ENCODE measurements at regions not wholly inside any gene's neighbourhood (a gene's known extent, or its start where the extent isn't known, plus 50 kb on each side); places are given as distances from the start of the nearest gene placed in this dataset.

GRCh38 chr3:3305841-3306240 is 126.3 kb upstream of the CRBN start:
- Histone ChIP-seq H3K27ac (ENCODE audit: low read depth, low read length) (no peak overlapping the region), H3K36me3 (ENCODE audit: insufficient read depth, low read length) (no peaks in the 10 kb centered on the region), H3K27me3 (ENCODE audit: insufficient read depth, low read length) (no peaks in the 10 kb centered on the region), H3K79me2 (ENCODE audit: insufficient read depth, low read length) (no peaks in the 10 kb centered on the region), H3K4me2 (ENCODE audit: low read length) (no peak overlapping the region), H4K20me1 (ENCODE audit: insufficient read depth, low read length) (no peaks in the 10 kb centered on the region), H2AFZ (ENCODE audit: low read depth, low read length) (no peak overlapping the region), H3K4me1 (ENCODE audit: insufficient read depth, low read length) (no peaks in the 10 kb centered on the region), H3K4me3 (ENCODE audit: insufficient read depth, low read depth, low read length) (no peak overlapping the region), H3K9ac (ENCODE audit: low read length) (no peak overlapping the region), H3K9me3 (ENCODE audit: insufficient read depth, low read depth, low read length) (no peaks in the 10 kb centered on the region)
- no peaks in the 10 kb centered on the region for H3K36me3 Mint-ChIP-seq (ENCODE audit: low read depth, unreplicated experiment)
- TF ChIP-seq EZH2 (IDR thresholded peaks at IDR 0.05; ENCODE audit: insufficient read depth, low read length), result no peak
- no peak for TF ChIP-seq CTCF (IDR thresholded peaks at IDR 0.05; ENCODE audit: insufficient read depth, low read depth, low read length)
- FAIRE-seq, result no peak
- no peak for DNase-seq (ENCODE audit: low read depth)
- H3K4me3 Mint-ChIP-seq (ENCODE audit: unreplicated experiment), result no peak overlapping the region
- no peak overlapping the region for H3K27ac Mint-ChIP-seq (ENCODE audit: unreplicated experiment)
- H3K27me3 Mint-ChIP-seq (ENCODE audit: low read depth, unreplicated experiment), result no peaks in the 10 kb centered on the region
- peaks cover 7% of the 10 kb centered on the region for H3K9me3 Mint-ChIP-seq (ENCODE audit: unreplicated experiment)
- H3K4me1 Mint-ChIP-seq (ENCODE audit: low read depth, unreplicated experiment), result no peaks in the 10 kb centered on the region

GRCh38 chr3:3305084-3305483 is 125.6 kb upstream of the CRBN start:
- Mint-ChIP-seq H3K9me3 (ENCODE audit: unreplicated experiment) (peaks cover 7% of the 10 kb centered on the region), H3K36me3 (ENCODE audit: low read depth, unreplicated experiment) (no peaks in the 10 kb centered on the region), H3K27ac (ENCODE audit: unreplicated experiment) (no peak overlapping the region), H3K27me3 (ENCODE audit: low read depth, unreplicated experiment) (no peaks in the 10 kb centered on the region), H3K4me3 (ENCODE audit: unreplicated experiment) (no peak overlapping the region), H3K4me1 (ENCODE audit: low read depth, unreplicated experiment) (no peaks in the 10 kb centered on the region)
- H3K27me3 ChIP-seq (ENCODE audit: insufficient read depth, low read length), result no peaks in the 10 kb centered on the region
- H3K4me2 ChIP-seq (ENCODE audit: low read length), result no peak overlapping the region
- H3K9me3 ChIP-seq (ENCODE audit: insufficient read depth, low read depth, low read length), result no peaks in the 10 kb centered on the region
- TF ChIP-seq EZH2 (IDR thresholded peaks at IDR 0.05; ENCODE audit: insufficient read depth, low read length) (no peak), CTCF (IDR thresholded peaks at IDR 0.05; ENCODE audit: insufficient read depth, low read depth, low read length) (no peak)
- H3K4me1 ChIP-seq (ENCODE audit: insufficient read depth, low read length), result no peaks in the 10 kb centered on the region
- no peak overlapping the region for H3K9ac ChIP-seq (ENCODE audit: low read length)
- no peak overlapping the region for H3K4me3 ChIP-seq (ENCODE audit: insufficient read depth, low read depth, low read length)
- no peaks in the 10 kb centered on the region for H3K36me3 ChIP-seq (ENCODE audit: insufficient read depth, low read length)
- no peaks in the 10 kb centered on the region for H3K79me2 ChIP-seq (ENCODE audit: insufficient read depth, low read length)
- no peaks in the 10 kb centered on the region for H4K20me1 ChIP-seq (ENCODE audit: insufficient read depth, low read length)
- FAIRE-seq (no peak), DNase-seq (ENCODE audit: low read depth) (no peak)
- H3K27ac ChIP-seq (ENCODE audit: low read depth, low read length), result no peak overlapping the region
- no peak overlapping the region for H2AFZ ChIP-seq (ENCODE audit: low read depth, low read length)

GRCh38 chr3:3303636-3304035 is 124.1 kb upstream of the CRBN start:
- H3K4me2 ChIP-seq (ENCODE audit: low read length), result no peak overlapping the region
- no peak for DNase-seq (ENCODE audit: low read depth)
- H3K27me3 ChIP-seq (ENCODE audit: insufficient read depth, low read length), result no peaks in the 10 kb centered on the region
- no peak for TF ChIP-seq CTCF (IDR thresholded peaks at IDR 0.05; ENCODE audit: insufficient read depth, low read depth, low read length)
- no peak overlapping the region for H3K27ac ChIP-seq (ENCODE audit: low read depth, low read length)
- no peaks in the 10 kb centered on the region for H3K36me3 Mint-ChIP-seq (ENCODE audit: low read depth, unreplicated experiment)
- no peak overlapping the region for H2AFZ ChIP-seq (ENCODE audit: low read depth, low read length)
- H3K9me3 ChIP-seq (ENCODE audit: insufficient read depth, low read depth, low read length), result no peaks in the 10 kb centered on the region
- no peaks in the 10 kb centered on the region for H3K4me1 Mint-ChIP-seq (ENCODE audit: low read depth, unreplicated experiment)
- no peak overlapping the region for H3K4me3 Mint-ChIP-seq (ENCODE audit: unreplicated experiment)
- peaks cover 7% of the 10 kb centered on the region for H3K9me3 Mint-ChIP-seq (ENCODE audit: unreplicated experiment)
- H3K36me3 ChIP-seq (ENCODE audit: insufficient read depth, low read length), result no peaks in the 10 kb centered on the region
- no peak overlapping the region for H3K27ac Mint-ChIP-seq (ENCODE audit: unreplicated experiment)
- H3K4me1 ChIP-seq (ENCODE audit: insufficient read depth, low read length), result no peaks in the 10 kb centered on the region
- no peak overlapping the region for H3K9ac ChIP-seq (ENCODE audit: low read length)
- no peaks in the 10 kb centered on the region for H4K20me1 ChIP-seq (ENCODE audit: insufficient read depth, low read length)
- H3K27me3 Mint-ChIP-seq (ENCODE audit: low read depth, unreplicated experiment), result no peaks in the 10 kb centered on the region
- FAIRE-seq, result no peak
- H3K79me2 ChIP-seq (ENCODE audit: insufficient read depth, low read length), result no peaks in the 10 kb centered on the region
- no peak overlapping the region for H3K4me3 ChIP-seq (ENCODE audit: insufficient read depth, low read depth, low read length)
